ENCODE measurements at regions not wholly inside any gene's neighbourhood (a gene's known extent, or its start where the extent isn't known, plus 50 kb on each side); places are given as distances from the start of the nearest gene placed in this dataset.

GRCh38 chrX:97666890-97667289 is 783.2 kb downstream of the RPA4 start:
- no peaks in the 10 kb centered on the region for H3K27me3 ChIP-seq (ENCODE audit: insufficient read depth, low read length)
- H3K4me3 ChIP-seq (ENCODE audit: insufficient read depth, low read length) = no peak overlapping the region
- H3K79me2 ChIP-seq (ENCODE audit: insufficient read depth, low read length) = no peaks in the 10 kb centered on the region
- DNase-seq (ENCODE audit: insufficient read length, low spot score, missing footprints) = no peak
- no peaks in the 10 kb centered on the region for H4K20me1 ChIP-seq (ENCODE audit: insufficient read depth, low read length)
- H3K36me3 ChIP-seq (ENCODE audit: insufficient read depth, low read length) = no peaks in the 10 kb centered on the region
- no peaks in the 10 kb centered on the region for H3K9me3 ChIP-seq (ENCODE audit: low read depth, low read length)
- no peaks in the 10 kb centered on the region for H3K4me1 ChIP-seq (ENCODE audit: insufficient read depth, low read length)
- no peak overlapping the region for H3K27ac ChIP-seq (ENCODE audit: low read depth, low read length)
- no peak overlapping the region for H3K4me2 ChIP-seq (ENCODE audit: insufficient read depth, low read length)
- TF ChIP-seq, protein P1, sequence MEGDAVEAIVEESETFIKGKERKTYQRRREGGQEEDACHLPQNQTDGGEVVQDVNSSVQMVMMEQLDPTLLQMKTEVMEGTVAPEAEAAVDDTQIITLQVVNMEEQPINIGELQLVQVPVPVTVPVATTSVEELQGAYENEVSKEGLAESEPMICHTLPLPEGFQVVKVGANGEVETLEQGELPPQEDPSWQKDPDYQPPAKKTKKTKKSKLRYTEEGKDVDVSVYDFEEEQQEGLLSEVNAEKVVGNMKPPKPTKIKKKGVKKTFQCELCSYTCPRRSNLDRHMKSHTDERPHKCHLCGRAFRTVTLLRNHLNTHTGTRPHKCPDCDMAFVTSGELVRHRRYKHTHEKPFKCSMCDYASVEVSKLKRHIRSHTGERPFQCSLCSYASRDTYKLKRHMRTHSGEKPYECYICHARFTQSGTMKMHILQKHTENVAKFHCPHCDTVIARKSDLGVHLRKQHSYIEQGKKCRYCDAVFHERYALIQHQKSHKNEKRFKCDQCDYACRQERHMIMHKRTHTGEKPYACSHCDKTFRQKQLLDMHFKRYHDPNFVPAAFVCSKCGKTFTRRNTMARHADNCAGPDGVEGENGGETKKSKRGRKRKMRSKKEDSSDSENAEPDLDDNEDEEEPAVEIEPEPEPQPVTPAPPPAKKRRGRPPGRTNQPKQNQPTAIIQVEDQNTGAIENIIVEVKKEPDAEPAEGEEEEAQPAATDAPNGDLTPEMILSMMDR (IDR thresholded peaks at IDR 0.05; ENCODE audit: extremely low read depth, low read depth, low read length) = no peak
- no peak overlapping the region for H2AFZ ChIP-seq (ENCODE audit: low read length)

GRCh38 chrX:97668126-97668525 is 784.4 kb downstream of the RPA4 start:
- H3K9me3 ChIP-seq (ENCODE audit: low read depth, low read length) = no peaks in the 10 kb centered on the region
- H2AFZ ChIP-seq (ENCODE audit: low read length) = no peak overlapping the region
- no peaks in the 10 kb centered on the region for H4K20me1 ChIP-seq (ENCODE audit: insufficient read depth, low read length)
- H3K4me1 ChIP-seq (ENCODE audit: insufficient read depth, low read length) = no peaks in the 10 kb centered on the region
- no peaks in the 10 kb centered on the region for H3K27me3 ChIP-seq (ENCODE audit: insufficient read depth, low read length)
- TF ChIP-seq, protein P1 (IDR thresholded peaks at IDR 0.05; ENCODE audit: extremely low read depth, low read depth, low read length) = no peak
- no peak overlapping the region for H3K27ac ChIP-seq (ENCODE audit: low read depth, low read length)
- H3K79me2 ChIP-seq (ENCODE audit: insufficient read depth, low read length) = no peaks in the 10 kb centered on the region
- H3K4me3 ChIP-seq (ENCODE audit: insufficient read depth, low read length) = no peak overlapping the region
- H3K36me3 ChIP-seq (ENCODE audit: insufficient read depth, low read length) = no peaks in the 10 kb centered on the region
- H3K4me2 ChIP-seq (ENCODE audit: insufficient read depth, low read length) = no peak overlapping the region
- no peak for DNase-seq (ENCODE audit: insufficient read length, low spot score, missing footprints)

- no peak overlapping the region for H3K27ac ChIP-seq (ENCODE audit: low read depth, low read length)
- H2AFZ ChIP-seq (ENCODE audit: low read length) = no peak overlapping the region
- H4K20me1 ChIP-seq (ENCODE audit: insufficient read depth, low read length) = no peaks in the 10 kb centered on the region
- H3K36me3 ChIP-seq (ENCODE audit: insufficient read depth, low read length) = no peaks in the 10 kb centered on the region
- no peak overlapping the region for H3K4me2 ChIP-seq (ENCODE audit: insufficient read depth, low read length)
- TF ChIP-seq, protein P1 (IDR thresholded peaks at IDR 0.05; ENCODE audit: extremely low read depth, low read depth, low read length) = no peak
- no peak for DNase-seq (ENCODE audit: insufficient read length, low spot score, missing footprints)
- H3K27me3 ChIP-seq (ENCODE audit: insufficient read depth, low read length) = no peaks in the 10 kb centered on the region
- H3K9me3 ChIP-seq (ENCODE audit: low read depth, low read length) = no peaks in the 10 kb centered on the region
- H3K79me2 ChIP-seq (ENCODE audit: insufficient read depth, low read length) = no peaks in the 10 kb centered on the region
- no peaks in the 10 kb centered on the region for H3K4me1 ChIP-seq (ENCODE audit: insufficient read depth, low read length)
- no peak overlapping the region for H3K4me3 ChIP-seq (ENCODE audit: insufficient read depth, low read length)
Observed at GRCh38 chrX:97672138-97672537, 788.4 kb downstream of the RPA4 start.

DNA sequence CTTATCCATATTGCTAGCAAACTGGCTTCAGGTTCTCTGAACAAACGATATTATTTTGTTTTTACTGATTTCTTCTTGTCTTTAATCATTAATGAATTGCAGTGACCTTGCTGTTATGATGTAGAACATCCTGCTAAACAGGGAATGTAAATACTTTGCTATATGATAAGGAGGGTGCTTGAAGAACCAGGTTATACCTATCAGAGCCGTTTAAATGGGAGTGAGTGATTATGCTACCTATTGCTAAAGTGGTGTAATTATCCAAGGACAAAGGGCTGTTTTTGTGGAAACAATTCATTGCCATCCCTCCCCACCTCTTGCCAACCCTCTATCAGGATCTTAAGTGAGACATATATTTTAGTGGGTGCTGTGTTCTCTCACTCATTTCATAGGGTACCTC is 788.9 kb downstream of the RPA4 start:
- TF ChIP-seq, protein P1 (IDR thresholded peaks at IDR 0.05; ENCODE audit: extremely low read depth, low read depth, low read length) = no peak

More for the DNA sequence above, 788.9 kb downstream of the RPA4 start:
- no peaks in the 10 kb centered on the region for H3K79me2 ChIP-seq (ENCODE audit: insufficient read depth, low read length)
- H3K4me3 ChIP-seq (ENCODE audit: insufficient read depth, low read length) = no peak overlapping the region
- no peak overlapping the region for H2AFZ ChIP-seq (ENCODE audit: low read length)
- no peaks in the 10 kb centered on the region for H3K9me3 ChIP-seq (ENCODE audit: low read depth, low read length)
- H3K4me2 ChIP-seq (ENCODE audit: insufficient read depth, low read length) = no peak overlapping the region
- H3K36me3 ChIP-seq (ENCODE audit: insufficient read depth, low read length) = no peaks in the 10 kb centered on the region
- H3K27me3 ChIP-seq (ENCODE audit: insufficient read depth, low read length) = no peaks in the 10 kb centered on the region
- no peaks in the 10 kb centered on the region for H4K20me1 ChIP-seq (ENCODE audit: insufficient read depth, low read length)
- DNase-seq (ENCODE audit: insufficient read length, low spot score, missing footprints) = no peak
- no peak overlapping the region for H3K27ac ChIP-seq (ENCODE audit: low read depth, low read length)
- H3K4me1 ChIP-seq (ENCODE audit: insufficient read depth, low read length) = no peaks in the 10 kb centered on the region

Measured in osteoblast (primary cell).